Fibroblast of lung (primary cell): ENCODE measurements at regions not wholly inside any gene's neighbourhood (a gene's known extent, or its start where the extent isn't known, plus 50 kb on each side); places are given as distances from the start of the nearest gene placed in this dataset.

Experiments used
- DNase-seq, 2 donors: peaks; one replicate each; pipeline versions ENCODE4 v3.0.0 to v3.0.0-alpha.2; 2010; ENCODE audit warnings: low read depth in 2 of 2
- H2AFZ ChIP-seq: 2 replicates; pipeline ENCODE4 v1.5.1; 2012; ENCODE audit warnings: low read length, control low read depth, inconsistent platforms
- H3K27ac ChIP-seq: 2 replicates; pipeline ENCODE4 v1.5.1; 2011; ENCODE audit warnings: low read length, control low read depth; ENCODE audit not compliant: insufficient read depth
- H3K27me3 ChIP-seq: 2 replicates; pipeline ENCODE4 v1.5.1; 2011; ENCODE audit warnings: mild to moderate bottlenecking, low read length; ENCODE audit not compliant: control insufficient read depth, insufficient read depth
- H3K36me3 ChIP-seq: 2 replicates; pipeline ENCODE4 v1.5.1; 2011; ENCODE audit warnings: low read length; ENCODE audit not compliant: control insufficient read depth, insufficient read depth
- H3K4me1 ChIP-seq: 2 replicates; pipeline ENCODE4 v1.5.1; 2011; ENCODE audit warnings: low read length; ENCODE audit not compliant: control insufficient read depth, insufficient read depth; ENCODE audit errors: extremely low read depth
- H3K4me2 ChIP-seq: 2 replicates; pipeline ENCODE4 v1.5.1; 2011; ENCODE audit warnings: low read length, control low read depth; ENCODE audit not compliant: insufficient read depth; ENCODE audit errors: extremely low read depth
- H3K4me3 ChIP-seq, 4 experiments: fragments of 200-600 bp in 1 of 4; sonication (generic) in 1 of 4; replicated peaks in 1 of 4; 2 replicates each; pipeline ENCODE4 v1.5.1; 2011 to 2016; ENCODE audit warnings: low read length in 4 of 4, low read depth in 3 of 4, mild to moderate bottlenecking in 3 of 4, control low read depth in 2 of 4, inconsistent platforms in 1 of 4, mixed read lengths in 1 of 4; ENCODE audit not compliant: insufficient read depth in 1 of 4; ENCODE audit errors: control extremely low read depth in 1 of 4
- H3K79me2 ChIP-seq: 2 replicates; pipeline ENCODE4 v1.5.1; 2012; ENCODE audit warnings: mild to moderate bottlenecking, low read length, inconsistent platforms; ENCODE audit not compliant: control insufficient read depth, insufficient read depth
- H3K9ac ChIP-seq: 2 replicates; pipeline ENCODE4 v1.5.1; 2011; ENCODE audit warnings: mild to moderate bottlenecking, low read length, control low read depth; ENCODE audit not compliant: insufficient read depth
- H3K9me3 ChIP-seq: 2 replicates; pipeline ENCODE4 v1.5.1; 2012; ENCODE audit warnings: low read depth, low read length; ENCODE audit not compliant: control insufficient read depth, insufficient read depth
- H4K20me1 ChIP-seq: 2 replicates; pipeline ENCODE4 v1.5.1; 2011; ENCODE audit warnings: low read length; ENCODE audit not compliant: control insufficient read depth, insufficient read depth; ENCODE audit errors: extremely low read depth
- EZH2 ChIP-seq: IDR thresholded peaks from 2 replicates; pipeline ENCODE4 v1.5.1; 2012; ENCODE audit warnings: low read length, control low read depth, mild to moderate bottlenecking; ENCODE audit errors: missing control alignments
- TF ChIP-seq, protein P1 (sequence below), 2 donors: IDR thresholded peaks in 1 of 2; conservative IDR thresholded peaks in 1 of 2; 1 replicate in 1 of 2; 2 replicates in 1 of 2; pipeline ENCODE4 v1.5.1; 2011 to 2012; ENCODE audit warnings: low read length in 2 of 2, control low read depth in 1 of 2, inconsistent platforms in 1 of 2, low read depth in 1 of 2, mild to moderate bottlenecking in 1 of 2

DNA sequence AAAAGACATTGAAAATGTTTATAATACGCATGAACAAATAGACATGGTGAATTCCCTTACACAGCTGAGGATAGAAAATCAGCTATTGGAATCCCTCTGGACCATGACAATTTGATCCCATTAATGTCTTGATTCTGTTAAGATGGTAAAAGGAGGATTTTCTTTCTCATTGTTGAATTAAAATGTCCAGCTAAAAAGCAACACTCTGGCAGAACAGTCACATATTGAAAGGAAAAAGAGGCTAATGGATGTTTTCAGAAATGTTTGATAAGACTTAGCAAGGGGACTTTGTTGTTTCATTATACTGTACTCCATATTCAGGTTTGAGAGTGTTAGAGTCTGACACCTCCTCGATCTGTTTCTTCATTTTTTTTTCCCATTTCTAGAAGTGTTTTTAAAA lies 296.0 kb downstream of the OLFM4 start:
- Histone ChIP-seq H3K4me1 (no peaks in the 10 kb centered on the region), H3K79me2 (no peaks in the 10 kb centered on the region), H4K20me1 (no peaks in the 10 kb centered on the region)

DNA sequence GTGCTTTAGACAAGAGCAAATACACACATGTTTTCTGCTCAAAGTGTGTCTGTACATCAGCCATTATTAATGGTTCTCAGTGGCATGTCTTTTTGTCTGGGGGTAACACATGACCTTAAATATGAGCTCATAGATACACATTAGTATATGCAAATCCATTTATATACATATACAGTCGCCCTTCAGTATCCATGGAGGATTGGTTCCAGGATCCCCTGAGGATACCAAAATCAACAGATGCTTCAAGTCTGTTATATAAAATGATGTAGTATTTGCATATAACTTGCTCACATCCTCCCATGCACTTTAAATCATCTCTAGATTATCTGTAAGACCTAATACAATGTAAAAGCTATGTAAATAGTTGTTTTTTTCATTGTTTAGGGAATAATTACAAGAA lies 298.1 kb downstream of the OLFM4 start:
- Histone ChIP-seq H3K4me2 (no peak overlapping the region), H3K36me3 (no peaks in the 10 kb centered on the region), H3K9ac (no peak overlapping the region), H3K79me2 (no peaks in the 10 kb centered on the region), H4K20me1 (no peaks in the 10 kb centered on the region), H3K4me3 (no peak overlapping the region), H3K9me3 (no peaks in the 10 kb centered on the region), H3K27me3 (no peaks in the 10 kb centered on the region), H3K27ac (no peak overlapping the region), H2AFZ (no peak overlapping the region), H3K4me1 (no peaks in the 10 kb centered on the region)
- TF ChIP-seq EZH2: no peak
- TF ChIP-seq, protein P1, sequence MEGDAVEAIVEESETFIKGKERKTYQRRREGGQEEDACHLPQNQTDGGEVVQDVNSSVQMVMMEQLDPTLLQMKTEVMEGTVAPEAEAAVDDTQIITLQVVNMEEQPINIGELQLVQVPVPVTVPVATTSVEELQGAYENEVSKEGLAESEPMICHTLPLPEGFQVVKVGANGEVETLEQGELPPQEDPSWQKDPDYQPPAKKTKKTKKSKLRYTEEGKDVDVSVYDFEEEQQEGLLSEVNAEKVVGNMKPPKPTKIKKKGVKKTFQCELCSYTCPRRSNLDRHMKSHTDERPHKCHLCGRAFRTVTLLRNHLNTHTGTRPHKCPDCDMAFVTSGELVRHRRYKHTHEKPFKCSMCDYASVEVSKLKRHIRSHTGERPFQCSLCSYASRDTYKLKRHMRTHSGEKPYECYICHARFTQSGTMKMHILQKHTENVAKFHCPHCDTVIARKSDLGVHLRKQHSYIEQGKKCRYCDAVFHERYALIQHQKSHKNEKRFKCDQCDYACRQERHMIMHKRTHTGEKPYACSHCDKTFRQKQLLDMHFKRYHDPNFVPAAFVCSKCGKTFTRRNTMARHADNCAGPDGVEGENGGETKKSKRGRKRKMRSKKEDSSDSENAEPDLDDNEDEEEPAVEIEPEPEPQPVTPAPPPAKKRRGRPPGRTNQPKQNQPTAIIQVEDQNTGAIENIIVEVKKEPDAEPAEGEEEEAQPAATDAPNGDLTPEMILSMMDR (conservative IDR thresholded peaks at IDR 0.05 in 1 of 2, IDR thresholded peaks at IDR 0.05 in 1 of 2; ENCODE audit: low read depth in 1 of 2, low read length in 2 of 2): no peak
- DNase-seq: no peak

More for the DNA sequence above, 296.0 kb downstream of the OLFM4 start:
- Histone ChIP-seq H3K27me3 (no peaks in the 10 kb centered on the region), H3K4me3 (no peak overlapping the region), H2AFZ (no peak overlapping the region), H3K4me2 (no peak overlapping the region), H3K9me3 (no peaks in the 10 kb centered on the region), H3K36me3 (no peaks in the 10 kb centered on the region), H3K9ac (no peak overlapping the region), H3K27ac (no peak overlapping the region)
- no peak for DNase-seq
- no peak for TF ChIP-seq EZH2
- TF ChIP-seq, protein P1 (conservative IDR thresholded peaks at IDR 0.05 in 1 of 2, IDR thresholded peaks at IDR 0.05 in 1 of 2; ENCODE audit: low read depth in 1 of 2, low read length in 2 of 2): no peak

DNA sequence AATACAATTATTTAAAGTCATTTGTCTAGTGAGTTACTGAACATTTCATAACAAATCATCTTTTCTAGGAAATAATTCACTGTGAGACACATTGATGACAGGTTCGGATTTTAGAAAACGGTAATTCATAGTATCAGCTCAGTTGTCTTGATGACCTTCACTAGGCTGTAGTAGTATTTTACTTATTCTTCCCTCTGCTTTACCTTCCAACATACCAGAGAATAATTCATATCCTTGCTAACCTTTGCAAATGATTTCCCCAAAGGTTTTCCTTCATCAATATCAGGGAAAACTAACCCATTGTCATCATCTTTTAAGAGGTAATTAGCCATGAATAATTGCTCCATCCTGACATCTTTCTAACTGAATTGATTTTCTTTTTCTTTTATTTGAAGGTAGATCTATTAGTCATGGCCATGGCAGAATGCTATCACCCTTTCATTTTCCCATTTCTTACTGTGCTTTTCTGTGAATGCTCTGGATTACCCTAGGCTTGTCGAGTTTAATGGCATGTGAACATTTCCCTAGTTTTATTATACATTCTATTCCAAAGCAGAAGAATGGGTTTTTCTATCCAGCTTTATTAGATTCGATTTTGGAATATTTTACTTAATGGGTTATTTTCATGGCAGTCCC lies 299.2 kb downstream of the OLFM4 start:
- H3K9me3 ChIP-seq: no peaks in the 10 kb centered on the region
- no peak overlapping the region for H2AFZ ChIP-seq
- no peaks in the 10 kb centered on the region for H3K27me3 ChIP-seq
- TF ChIP-seq, protein P1 (conservative IDR thresholded peaks at IDR 0.05 in 1 of 2, IDR thresholded peaks at IDR 0.05 in 1 of 2; ENCODE audit: low read depth in 1 of 2, low read length in 2 of 2): no peak
- TF ChIP-seq EZH2: no peak
- no peak overlapping the region for H3K4me3 ChIP-seq
- H3K9ac ChIP-seq: no peak overlapping the region
- no peaks in the 10 kb centered on the region for H3K4me1 ChIP-seq
- DNase-seq: no peak
- H3K36me3 ChIP-seq: no peaks in the 10 kb centered on the region
- no peak overlapping the region for H3K27ac ChIP-seq
- no peaks in the 10 kb centered on the region for H4K20me1 ChIP-seq
- H3K79me2 ChIP-seq: no peaks in the 10 kb centered on the region
- no peak overlapping the region for H3K4me2 ChIP-seq
